HG02763 (cell line): ENCODE measurements at regions not wholly inside any gene's neighbourhood (a gene's known extent, or its start where the extent isn't known, plus 50 kb on each side); places are given as distances from the start of the nearest gene placed in this dataset.
"Not testable (repeated sequence)": the region's sequence is repeated elsewhere in the genome, so short reads cannot be mapped to it uniquely, and the experiment has no call there.

Experiments used
- ATAC-seq: cut with Tn5 transposase; IDR thresholded peaks from one replicate; pipeline ENCODE4 v1.9.1; 2021; ENCODE audit warnings: mild to moderate bottlenecking, moderate library complexity; ENCODE audit not compliant: unreplicated experiment

DNA sequence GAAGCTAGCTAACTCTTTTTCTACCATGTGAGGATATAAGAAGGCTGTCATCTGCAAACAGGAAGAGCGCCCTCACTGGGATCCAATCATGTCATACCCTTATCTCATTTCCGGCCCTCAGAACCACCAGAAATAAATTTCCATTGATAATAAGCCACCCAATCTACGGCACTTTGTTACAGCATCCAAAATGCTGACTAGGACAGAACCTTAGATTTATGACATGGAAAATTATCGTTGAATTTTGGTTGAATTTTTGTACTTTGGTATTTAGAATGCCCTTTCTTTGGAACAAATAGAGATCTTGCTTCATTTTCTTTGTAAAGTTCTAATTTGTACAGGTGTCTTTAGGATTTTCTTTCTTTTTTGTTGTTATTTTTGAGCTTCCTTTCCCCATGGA, 53.3 kb upstream of the CYLC2 start:
- no peak for ATAC-seq

- no peak for ATAC-seq
Observed at GRCh38 chr9:102922526-102922925, 72.6 kb upstream of the CYLC2 start.

DNA sequence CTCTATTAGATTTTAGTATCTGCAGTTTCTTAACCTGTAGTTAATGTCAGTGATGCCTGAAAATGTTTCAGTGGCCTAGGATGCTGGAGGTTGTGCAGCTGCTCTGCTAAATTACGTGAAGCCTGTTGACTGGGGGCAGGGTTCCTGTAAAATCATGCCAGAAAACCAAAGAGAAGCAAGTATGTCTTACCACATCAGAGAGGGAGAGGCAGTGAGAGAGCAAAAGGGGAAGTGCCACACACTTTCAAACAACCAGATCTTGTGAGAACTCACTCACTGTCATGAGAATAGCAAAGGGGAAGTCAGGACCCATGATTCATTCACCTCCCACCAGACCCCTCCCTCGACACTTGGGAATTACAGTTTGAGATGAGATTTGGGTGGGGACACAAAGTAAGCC, 83.9 kb upstream of the CYLC2 start:
- no peak for ATAC-seq

GRCh38 chr9:102905795-102906194, 89.3 kb upstream of the CYLC2 start:
- ATAC-seq = not testable (repeated sequence)

- no peak for ATAC-seq
Observed at GRCh38 chr9:102892025-102892424, 103.1 kb upstream of the CYLC2 start.

DNA sequence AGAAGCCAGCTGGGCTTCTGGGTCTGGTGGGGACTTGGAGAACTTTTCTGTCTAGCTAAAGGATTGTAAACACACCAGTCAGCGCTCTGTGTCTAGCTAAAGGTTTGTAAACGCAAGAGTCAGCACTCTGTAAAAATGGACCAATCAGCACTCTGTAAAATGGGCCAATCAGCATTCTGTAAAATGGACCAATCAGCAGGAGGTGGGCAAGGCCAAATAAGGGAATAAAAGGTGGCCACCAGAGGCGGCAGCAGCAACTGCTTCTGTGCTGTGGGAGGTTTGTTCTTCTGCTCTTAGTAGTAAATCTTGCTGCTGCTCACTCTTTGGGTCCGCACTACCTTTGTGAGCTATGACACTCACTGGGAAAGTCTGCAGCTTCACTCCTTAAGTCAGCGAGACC, 106.4 kb upstream of the CYLC2 start:
- ATAC-seq = not testable (repeated sequence)

- ATAC-seq = no peak
Observed at GRCh38 chr9:102875687-102876086, 119.4 kb upstream of the CYLC2 start.

DNA sequence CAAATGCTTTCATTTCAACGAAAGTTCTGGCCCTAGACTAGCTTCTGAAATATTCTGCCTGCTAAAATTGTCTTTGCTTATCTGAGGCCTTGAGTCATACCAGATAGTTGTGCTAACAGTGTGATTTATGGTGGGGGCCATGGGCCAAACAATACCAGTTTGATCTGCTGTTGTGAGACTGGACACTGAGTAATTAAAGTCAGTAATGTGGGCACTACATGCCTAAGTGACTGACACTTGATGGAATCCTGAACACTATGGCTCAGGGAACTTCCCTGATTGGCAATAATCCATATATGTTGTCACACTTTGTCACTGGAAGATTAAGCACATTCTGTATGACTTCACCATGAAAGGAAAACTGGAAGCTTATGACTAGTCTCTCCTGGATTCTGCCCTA, 127.6 kb upstream of the CYLC2 start:
- ATAC-seq = no peak

- no peak for ATAC-seq
Observed at GRCh38 chr9:102862478-102862877, 132.7 kb upstream of the CYLC2 start.

DNA sequence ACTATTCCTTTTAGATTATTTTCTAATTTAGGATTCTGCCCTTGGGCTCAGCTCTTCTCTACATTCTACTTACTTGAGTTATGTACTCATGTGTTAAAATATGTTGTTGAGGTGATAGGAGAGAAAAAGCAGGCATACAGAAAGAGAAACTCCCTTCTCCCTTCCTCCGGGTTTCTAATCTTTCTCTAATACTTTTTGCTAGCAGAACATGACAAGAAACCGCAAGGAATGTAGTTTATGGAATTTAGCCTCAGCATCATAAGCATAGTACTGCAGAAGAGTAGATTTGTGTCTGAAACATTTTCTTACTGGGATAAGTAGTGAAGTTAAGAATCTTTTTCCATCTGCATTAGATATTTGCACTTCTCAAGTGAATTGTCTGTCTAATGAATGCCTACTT, 139.5 kb upstream of the CYLC2 start:
- no peak for ATAC-seq

GRCh38 chr9:102845827-102846371, 149.2 kb upstream of the CYLC2 start:
- ATAC-seq = no peak

DNA sequence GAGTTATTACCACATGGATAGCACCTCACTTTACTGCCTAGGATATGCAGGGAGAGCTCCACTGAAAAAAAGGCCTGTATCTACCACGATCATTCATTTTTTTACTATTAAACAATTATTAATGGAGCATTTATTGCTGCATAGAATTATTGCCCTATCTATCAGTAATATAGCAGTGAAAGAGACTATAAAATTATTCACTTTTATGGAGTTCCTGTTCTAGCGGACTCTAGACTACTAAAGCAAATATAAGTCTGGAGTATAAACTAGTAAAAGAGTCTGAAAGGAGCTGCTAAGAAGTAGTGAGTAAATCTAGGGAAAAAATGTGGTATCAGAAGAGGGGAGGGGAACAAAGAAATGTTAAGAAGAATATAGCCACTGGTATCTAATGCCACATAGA, 150.4 kb upstream of the CYLC2 start:
- no peak for ATAC-seq

DNA sequence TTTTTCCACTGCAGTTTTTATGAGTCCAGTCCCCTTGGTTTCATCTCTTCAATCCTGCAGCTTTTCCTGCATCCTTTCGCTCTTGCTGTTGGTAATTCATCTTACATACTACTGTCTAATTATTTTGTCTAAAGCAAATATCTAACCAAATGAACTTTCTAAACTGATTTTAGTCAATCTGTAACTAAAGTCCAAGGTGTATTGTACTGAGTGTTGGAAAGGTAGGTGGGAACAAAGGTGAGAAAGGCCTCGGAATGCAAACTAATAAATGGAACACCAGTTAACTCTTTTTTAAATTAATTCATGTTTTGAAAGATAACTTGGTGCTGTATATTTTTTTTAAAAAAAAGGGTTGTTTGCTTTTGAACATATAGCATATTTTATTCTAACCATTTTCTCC, 152.7 kb upstream of the CYLC2 start:
- no peak for ATAC-seq

DNA sequence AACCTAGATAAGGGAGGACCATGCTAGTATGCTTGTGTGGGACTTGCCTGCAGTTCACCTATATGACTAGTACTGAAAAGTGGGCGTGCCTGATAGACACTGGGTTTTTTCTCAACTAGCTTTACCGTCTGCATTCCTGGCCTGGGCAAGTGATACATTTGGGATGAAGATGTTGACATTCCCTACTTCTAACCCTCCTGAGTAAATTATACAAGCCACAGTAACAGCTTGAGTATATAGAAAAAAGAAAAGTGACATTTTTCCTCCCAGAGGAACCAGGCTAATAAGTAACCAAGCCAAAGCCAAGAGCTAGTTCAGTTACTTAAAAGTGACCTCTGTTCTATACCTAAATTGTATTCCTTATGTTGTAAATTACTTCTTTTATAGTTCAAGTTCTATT, 153.8 kb upstream of the CYLC2 start:
- ATAC-seq = no peak

DNA sequence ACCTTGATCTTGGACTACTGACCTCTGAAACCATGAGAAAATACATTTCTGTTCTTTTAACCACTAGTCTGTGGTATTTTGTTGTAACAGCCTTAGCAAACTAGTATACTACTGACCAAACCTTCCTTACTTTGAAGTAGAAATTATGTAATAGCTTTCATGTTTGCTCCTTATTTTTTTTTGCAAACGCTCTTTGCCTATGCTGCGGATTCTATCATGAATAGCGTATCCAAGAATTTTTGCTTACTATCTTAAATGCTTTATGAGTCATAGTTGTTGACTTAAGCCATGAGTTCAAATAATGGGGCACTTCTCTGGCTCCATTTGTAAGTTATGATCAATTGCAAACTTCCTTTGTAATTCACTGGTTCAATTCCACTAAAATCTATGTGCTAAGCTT, 154.8 kb upstream of the CYLC2 start:
- ATAC-seq = no peak

- ATAC-seq = no peak
Observed at GRCh38 chr9:102832814-102833213, 162.3 kb upstream of the CYLC2 start.

DNA sequence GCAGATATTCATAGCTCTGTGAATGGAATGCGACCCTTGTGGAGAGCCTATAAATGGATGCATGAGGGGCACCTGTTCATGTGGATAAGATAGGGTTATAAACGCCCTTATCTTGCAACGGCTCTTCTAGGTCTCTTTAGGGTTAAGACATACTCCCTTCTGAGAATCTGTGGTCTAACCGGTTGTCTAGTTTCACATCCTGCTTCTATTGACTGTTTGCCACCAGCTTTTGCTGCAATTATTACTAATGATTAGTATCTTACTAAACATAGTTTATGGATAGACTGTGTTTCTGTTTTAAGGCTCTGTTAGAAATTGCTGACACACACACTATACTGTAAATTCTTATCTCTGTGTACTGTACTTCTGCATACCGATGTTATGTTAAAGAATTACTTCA, 198.9 kb upstream of the CYLC2 start:
- ATAC-seq = no peak

GRCh38 chr9:102795532-102795931, 199.6 kb upstream of the CYLC2 start:
- ATAC-seq = no peak

DNA sequence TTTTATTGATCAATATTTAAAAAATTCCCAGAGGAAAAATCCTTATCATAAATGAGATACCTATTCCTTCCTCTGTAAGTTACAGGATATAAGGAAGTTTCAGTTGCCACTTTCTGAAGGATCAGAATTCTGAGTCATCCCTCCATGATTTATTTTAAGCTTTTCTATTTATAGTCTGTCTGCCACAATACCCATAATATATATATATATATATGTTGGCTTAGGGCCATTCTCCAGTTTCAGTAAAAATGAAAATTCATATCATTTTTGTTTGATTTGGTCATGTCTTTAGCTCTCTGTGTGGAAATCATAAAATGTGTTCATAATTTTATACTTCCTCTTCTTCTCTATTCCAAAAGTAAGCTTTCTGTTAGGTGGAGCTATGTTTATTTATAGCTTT, 215.8 kb upstream of the CYLC2 start:
- no peak for ATAC-seq

DNA sequence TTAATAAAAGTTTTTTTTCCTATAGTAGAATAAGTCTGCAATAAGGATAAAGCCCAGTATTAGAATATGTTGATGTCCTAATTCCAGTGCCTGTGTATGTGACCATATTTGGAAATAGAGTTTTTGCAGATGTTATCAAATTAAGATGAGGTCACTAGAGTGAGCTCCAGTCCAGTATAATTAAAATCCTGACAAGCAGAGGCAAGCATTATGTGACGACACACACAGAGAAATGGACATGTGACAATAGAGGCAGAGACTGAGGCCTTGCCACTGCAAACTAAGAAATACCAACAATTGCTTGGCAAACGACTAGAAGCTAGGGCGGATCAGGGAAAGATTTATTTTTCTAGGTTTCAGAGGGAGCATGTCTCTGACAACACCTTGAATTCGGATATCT, 216.4 kb upstream of the CYLC2 start:
- ATAC-seq = no peak

DNA sequence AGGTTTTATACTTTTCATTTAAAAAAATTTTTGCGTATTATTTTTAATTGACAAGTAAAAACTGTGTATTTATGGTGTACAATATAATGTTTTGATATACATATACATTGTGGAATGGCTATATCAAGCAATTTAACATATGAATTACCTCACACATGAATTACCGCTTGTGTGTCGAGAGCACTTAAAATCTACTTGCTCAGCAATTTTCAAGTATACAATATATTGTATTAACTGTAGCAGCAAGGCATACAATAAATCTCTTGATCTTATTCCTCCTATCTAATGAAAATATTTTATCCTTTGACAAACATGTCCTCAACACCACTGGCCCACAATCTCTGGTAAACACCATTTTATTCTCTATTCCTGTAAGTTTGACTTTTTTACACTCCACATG, 224.4 kb upstream of the CYLC2 start:
- ATAC-seq = no peak

DNA sequence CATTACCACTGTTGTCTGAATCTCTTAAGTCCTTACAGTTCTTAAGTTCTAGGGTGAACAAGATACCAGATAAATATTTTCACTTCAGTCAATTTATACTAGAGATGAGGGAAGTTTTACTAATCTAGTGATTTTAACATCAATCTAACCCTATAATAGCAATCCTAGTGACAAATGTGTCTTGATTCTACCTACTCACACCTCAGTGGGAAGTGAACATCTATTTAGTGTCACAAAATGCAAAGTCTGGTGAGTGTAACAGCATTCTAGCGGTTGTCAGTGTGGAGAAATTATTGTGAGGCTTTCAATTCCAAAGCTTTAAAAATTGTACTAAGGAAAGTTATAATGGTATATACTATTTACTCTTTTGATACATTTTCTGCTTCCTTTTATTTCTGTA, 225.8 kb upstream of the CYLC2 start:
- no peak for ATAC-seq

DNA sequence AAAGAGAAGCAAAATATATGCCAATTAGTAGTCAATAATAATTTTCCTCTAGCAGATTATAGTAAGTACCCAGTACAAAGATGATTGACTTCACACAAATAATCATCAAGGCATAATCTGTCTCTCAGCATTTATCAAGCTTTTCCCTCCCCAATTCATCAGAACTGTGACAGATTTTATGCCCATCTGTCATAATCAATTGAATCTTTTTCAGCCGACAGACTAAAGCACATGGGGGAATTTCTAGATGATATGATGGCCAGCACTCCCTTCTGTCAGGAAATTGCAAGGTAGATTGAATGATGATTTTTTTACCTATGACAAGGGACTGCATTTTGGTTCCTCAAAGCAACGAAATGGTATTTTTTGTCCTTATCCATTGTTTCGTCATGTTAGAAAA, 227.1 kb upstream of the CYLC2 start:
- ATAC-seq = no peak

- no peak for ATAC-seq
Observed at GRCh38 chr9:102767076-102767475, 228.1 kb upstream of the CYLC2 start.
